ENCODE measurements at regions not wholly inside any gene's neighbourhood (a gene's known extent, or its start where the extent isn't known, plus 50 kb on each side); places are given as distances from the start of the nearest gene placed in this dataset.

GRCh38 chr18:76273956-76274355 is 221.1 kb downstream of the ZNF516 start:
- TF ChIP-seq, protein P1, sequence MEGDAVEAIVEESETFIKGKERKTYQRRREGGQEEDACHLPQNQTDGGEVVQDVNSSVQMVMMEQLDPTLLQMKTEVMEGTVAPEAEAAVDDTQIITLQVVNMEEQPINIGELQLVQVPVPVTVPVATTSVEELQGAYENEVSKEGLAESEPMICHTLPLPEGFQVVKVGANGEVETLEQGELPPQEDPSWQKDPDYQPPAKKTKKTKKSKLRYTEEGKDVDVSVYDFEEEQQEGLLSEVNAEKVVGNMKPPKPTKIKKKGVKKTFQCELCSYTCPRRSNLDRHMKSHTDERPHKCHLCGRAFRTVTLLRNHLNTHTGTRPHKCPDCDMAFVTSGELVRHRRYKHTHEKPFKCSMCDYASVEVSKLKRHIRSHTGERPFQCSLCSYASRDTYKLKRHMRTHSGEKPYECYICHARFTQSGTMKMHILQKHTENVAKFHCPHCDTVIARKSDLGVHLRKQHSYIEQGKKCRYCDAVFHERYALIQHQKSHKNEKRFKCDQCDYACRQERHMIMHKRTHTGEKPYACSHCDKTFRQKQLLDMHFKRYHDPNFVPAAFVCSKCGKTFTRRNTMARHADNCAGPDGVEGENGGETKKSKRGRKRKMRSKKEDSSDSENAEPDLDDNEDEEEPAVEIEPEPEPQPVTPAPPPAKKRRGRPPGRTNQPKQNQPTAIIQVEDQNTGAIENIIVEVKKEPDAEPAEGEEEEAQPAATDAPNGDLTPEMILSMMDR (conservative IDR thresholded peaks at IDR 0.05 in 1 of 2, IDR thresholded peaks at IDR 0.05 in 1 of 2; ENCODE audit: low read depth in 1 of 2, low read length in 2 of 2) = no peak
- no peak for TF ChIP-seq EZH2 (IDR thresholded peaks at IDR 0.05; ENCODE audit: low read length, missing control alignments)

Measured in fibroblast of lung (primary cell).